GM18498 (cell line): ENCODE measurements at regions not wholly inside any gene's neighbourhood (a gene's known extent, or its start where the extent isn't known, plus 50 kb on each side); places are given as distances from the start of the nearest gene placed in this dataset.
"Not testable (repeated sequence)": the region's sequence is repeated elsewhere in the genome, so short reads cannot be mapped to it uniquely, and the experiment has no call there.

Experiments used
- ATAC-seq: cut with Tn5 transposase; IDR thresholded peaks from one replicate; pipeline ENCODE4 v1.9.1; 2021; ENCODE audit warnings: mild to moderate bottlenecking, moderate library complexity; ENCODE audit not compliant: unreplicated experiment

DNA sequence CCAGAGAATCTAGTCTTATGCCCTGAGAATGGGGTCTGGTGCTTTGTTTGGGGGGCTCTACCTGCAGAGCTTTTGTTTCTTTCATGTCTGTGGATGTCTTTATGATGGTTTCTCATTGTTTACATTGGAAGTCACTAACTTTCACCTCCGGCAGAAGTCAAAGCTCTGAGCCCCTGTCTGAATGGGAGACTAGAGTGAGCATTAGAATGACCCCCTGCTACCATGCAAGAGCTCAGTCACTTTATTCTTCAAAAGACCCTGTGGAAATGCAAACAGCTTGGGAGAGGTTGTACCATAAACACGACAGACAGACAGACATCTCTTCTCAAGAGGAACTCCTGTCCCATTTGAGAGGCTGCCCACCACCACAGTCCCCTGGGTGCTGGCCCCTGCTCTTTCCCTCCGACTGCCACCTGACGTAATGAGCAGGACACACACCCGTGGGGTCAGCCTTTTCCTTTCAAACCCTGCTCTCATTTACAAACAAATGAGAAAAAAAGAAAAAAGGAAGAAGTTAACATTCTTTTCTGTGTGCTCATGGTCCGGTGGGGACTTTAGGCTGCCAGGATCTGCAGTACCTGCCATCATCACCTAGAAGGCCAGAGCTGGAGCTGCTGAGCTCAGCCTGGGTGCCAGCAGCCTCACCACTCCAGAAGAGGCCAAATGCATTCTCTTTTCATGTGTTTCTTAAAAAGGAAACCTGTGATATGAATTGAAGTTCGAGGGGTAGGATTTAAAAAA lies 91.6 kb downstream of the FZD1 start:
- ATAC-seq = no peak

GRCh38 chr7:91356915-91357314 lies 92.7 kb downstream of the FZD1 start:
- ATAC-seq = no peak

- no peak for ATAC-seq
Observed at GRCh38 chr7:91357379-91357778, 93.1 kb downstream of the FZD1 start.

DNA sequence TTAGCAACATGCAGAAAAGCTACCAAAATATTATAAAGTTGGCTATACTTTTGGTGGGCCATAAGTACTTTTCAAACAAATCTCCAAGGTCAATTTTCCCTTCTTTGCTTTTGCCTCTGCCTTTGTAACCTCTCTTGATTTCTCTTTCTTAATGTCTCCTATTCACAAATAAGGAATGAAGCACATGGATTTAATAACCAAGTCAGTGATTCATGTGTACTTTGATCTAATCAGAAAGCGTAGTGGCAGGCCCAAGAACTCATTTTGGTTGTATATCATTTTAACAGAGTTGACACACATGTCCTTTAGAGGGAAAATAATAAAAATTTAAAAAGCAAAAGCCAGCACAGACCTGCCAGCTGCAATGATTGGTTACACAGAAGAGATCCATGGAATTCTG lies 93.7 kb downstream of the FZD1 start:
- no peak for ATAC-seq

GRCh38 chr7:91358303-91358702 lies 94.1 kb downstream of the FZD1 start:
- ATAC-seq = no peak

GRCh38 chr7:91365097-91365496 lies 100.9 kb downstream of the FZD1 start:
- ATAC-seq = not testable (repeated sequence)

GRCh38 chr7:91366091-91366490 lies 101.9 kb downstream of the FZD1 start:
- ATAC-seq = no peak

- no peak for ATAC-seq
Observed at GRCh38 chr7:91367812-91368578, 103.8 kb downstream of the FZD1 start.

DNA sequence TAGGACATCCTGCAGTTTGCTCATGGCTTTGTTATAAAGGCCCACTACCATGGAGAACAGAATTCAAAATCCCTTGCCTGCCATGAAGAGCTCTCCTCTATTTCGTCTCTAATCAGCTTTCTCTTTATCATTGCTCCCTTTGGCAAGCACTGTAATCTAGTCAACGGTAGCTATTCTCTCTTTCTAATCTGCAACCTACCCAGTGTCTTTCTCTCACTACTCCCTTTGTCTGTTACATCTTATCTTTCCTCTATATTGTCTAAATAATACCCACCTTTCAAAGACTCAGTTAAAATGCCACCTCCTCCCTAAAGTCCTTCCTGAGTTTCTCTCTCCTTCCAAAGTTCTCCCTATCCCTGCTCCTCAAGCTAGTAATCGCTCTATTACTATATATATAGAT lies 108.1 kb downstream of the FZD1 start:
- ATAC-seq = no peak

GRCh38 chr7:91373111-91373800 lies 109.0 kb downstream of the FZD1 start:
- no peak for ATAC-seq

DNA sequence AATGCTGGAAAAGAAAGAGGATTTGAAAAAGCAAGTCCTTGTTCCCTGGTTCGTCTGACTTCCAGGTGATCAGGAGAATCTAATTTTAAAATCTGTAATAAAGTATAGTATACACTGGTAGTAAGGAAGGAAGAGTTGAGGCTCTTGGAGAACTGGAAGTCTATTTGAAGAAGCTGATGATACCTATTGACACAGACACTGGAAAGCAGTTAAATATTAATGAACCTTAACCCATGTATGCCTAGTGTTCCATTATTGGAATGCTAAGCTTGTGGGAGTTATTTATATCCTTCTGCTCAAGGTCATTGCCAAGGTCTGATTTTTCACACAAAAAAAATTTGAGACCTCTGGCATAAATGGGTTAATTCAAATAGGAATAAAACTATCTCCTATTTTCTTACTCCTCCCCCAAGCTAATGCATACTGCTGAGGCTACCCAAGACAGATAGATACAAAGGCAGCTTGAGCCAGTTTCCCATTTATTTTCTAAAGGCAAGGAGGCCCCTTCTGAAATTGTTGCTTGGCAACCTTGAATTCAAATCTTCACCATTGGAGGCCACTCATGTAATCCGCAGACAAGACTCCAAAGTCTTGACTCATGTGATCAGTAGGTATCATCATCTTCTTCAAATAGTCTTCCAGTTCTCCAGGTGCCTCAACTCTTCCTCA lies 110.2 kb downstream of the FZD1 start:
- no peak for ATAC-seq

DNA sequence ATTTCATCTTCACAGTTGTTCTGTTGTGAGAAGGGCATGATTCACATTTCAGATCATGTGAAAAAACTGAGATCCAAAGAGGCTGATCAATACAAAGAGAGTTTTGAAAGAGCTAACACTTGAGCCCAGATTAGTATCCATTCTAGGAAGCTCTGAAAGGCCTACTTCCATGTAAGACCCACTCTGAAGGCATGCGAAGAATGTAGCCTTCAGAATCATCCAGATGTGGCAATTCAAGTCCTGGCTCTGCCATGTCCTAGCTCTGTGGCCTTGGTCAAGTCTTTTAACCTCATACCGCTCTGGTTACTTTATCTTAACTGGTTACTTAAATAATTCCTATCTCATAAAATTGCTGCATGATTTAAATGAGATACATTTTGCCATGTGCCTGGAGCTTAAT lies 111.1 kb downstream of the FZD1 start:
- ATAC-seq = no peak

GRCh38 chr7:91378131-91378530 lies 113.9 kb downstream of the FZD1 start:
- no peak for ATAC-seq

- no peak for ATAC-seq
Observed at GRCh38 chr7:91379236-91379635, 115.0 kb downstream of the FZD1 start.

DNA sequence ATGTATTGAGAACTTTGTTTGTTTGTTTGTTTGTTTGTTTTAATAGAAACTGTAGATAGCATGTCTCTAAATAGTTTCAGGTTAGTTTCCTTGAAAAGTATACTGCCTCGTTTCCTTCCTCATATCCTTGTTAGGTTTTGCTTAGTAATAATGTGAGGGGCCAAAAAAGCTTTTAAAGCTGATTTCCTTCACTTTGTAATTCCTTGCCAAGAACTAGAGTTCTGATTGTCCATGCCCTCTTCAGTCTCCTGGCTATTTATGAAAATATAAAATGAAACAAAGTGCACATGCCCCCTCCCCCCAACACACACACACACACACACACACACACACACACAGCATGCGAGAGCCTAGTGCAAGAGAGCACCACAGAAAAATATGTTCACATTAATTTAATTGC lies 115.8 kb downstream of the FZD1 start:
- ATAC-seq = no peak

- no peak for ATAC-seq
Observed at GRCh38 chr7:91383053-91383904, 119.0 kb downstream of the FZD1 start.

- ATAC-seq = no peak
Observed at GRCh38 chr7:91383905-91384274, 119.7 kb downstream of the FZD1 start.

DNA sequence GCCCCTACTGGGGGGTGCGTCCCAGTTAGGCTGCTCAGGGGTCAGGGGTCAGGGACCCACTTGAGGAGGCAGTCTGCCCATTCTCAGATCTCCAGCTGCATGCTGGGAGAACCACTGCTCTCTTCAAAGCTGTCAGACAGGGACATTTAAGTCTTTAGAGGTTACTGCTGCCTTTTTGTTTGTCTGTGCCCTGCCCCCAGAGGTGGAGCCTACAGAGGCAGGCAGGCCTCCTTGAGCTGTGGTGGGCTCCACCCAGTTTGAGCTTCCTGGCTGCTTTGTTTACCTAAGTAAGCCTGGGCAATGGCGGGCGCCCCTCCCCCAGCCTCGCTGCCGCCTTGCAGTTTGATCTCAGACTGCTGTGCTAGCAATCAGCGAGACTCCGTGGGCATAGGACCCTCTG lies 130.5 kb downstream of the FZD1 start:
- ATAC-seq = not testable (repeated sequence)

DNA sequence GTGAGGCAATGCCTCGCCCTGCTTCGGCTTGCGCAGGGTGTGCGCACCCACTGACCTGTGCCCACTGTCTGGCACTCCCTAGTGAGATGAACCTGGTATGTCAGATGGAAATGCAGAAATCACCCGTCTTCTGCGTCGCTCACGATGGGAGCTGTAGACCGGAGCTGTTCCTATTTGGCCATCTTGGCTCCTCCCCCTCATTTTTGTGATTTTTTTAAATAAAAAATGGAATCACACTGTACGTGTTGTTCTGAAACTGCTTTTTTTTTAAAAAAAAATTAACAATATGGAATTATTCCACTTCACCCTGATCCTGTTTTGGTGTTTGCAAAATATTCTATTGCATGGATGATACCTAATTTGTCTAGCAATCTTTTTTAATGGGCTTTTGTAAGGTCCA lies 131.1 kb downstream of the FZD1 start:
- not testable (repeated sequence) for ATAC-seq

DNA sequence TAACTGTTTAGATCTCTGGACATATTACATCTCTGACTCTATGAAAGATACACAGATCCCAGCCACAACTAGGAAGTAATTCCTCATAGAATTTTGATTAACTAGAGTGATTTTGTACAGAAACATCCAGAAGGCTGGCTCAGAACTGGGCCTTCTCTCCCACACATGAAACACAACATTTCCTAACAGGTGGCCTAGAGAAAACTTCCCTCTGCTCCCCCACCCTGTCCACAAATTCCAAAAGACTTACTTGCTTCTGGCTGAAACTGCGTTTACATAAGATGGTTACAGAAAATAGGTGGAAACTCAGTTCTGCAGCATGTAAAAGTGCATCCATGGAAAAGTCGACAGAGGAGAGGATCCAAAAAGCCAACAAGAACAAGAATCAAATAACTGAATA lies 132.9 kb downstream of the FZD1 start:
- no peak for ATAC-seq
